GM18511 (cell line): ENCODE measurements at regions not wholly inside any gene's neighbourhood (a gene's known extent, or its start where the extent isn't known, plus 50 kb on each side); places are given as distances from the start of the nearest gene placed in this dataset.

Source experiments
- ATAC-seq: cut with Tn5 transposase; IDR thresholded peaks from one replicate; pipeline ENCODE4 v1.9.1; 2021; ENCODE audit warnings: mild to moderate bottlenecking, moderate library complexity; ENCODE audit not compliant: unreplicated experiment

DNA sequence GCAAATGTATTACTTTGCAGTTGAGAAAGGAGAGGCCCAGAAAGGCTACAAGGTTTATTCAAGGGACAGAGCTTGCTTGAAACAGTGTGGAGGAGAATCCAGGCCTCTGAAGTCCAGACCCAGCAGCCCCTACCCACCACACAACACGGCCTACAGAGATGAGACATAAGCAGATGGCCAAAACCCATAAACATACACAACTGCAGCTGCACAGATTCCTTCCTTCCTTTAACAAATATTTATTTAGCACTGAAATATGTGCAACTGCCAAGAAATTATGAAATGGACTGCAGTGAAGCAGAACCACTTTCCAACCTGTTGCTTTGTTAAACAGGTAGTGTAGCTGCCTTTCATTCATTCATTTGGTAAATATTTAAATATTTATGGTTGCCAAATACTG lies 122.3 kb downstream of the SPATA19 start:
- no peak for ATAC-seq

- no peak for ATAC-seq
Observed at GRCh38 chr11:133720951-133721350, 124.4 kb downstream of the SPATA19 start.

DNA sequence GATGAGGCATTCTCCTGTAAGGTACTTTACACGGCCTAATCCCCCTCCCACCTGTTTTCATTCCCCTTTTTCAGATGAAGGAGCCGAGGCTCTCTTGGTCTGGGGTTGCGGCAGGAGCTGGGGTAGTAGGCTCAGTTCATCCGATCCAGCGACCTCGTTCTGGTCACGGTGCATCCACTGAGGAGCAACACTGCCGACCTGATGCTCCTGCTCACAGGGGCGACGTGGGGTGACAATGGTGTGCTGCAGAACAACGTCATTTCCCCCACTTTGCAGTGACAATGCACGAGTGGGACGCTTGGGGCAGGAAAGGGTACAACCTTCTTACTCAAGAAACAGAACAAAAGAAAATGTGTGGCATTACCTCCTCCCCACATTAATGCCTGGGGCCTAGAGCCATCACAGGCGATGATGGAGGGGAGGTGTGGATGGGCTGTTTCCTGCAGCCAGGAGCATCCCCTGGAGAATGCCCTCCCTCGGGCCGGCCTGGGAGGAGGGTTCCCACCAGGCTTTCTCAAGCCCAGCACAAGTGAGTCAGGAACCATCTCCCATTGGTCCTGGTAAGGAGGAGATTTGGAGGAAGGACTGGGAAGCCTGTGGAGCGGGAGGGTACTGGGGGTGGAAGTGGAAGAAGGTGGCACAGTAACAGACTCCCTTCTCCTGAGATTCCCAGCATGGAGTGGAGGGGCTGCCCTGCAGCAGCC lies 125.6 kb downstream of the SPATA19 start:
- ATAC-seq: no peak

GRCh38 chr11:133718831-133719230 lies 126.5 kb downstream of the SPATA19 start:
- no peak for ATAC-seq

- ATAC-seq: no peak
Observed at GRCh38 chr11:133718238-133718637, 127.1 kb downstream of the SPATA19 start.

DNA sequence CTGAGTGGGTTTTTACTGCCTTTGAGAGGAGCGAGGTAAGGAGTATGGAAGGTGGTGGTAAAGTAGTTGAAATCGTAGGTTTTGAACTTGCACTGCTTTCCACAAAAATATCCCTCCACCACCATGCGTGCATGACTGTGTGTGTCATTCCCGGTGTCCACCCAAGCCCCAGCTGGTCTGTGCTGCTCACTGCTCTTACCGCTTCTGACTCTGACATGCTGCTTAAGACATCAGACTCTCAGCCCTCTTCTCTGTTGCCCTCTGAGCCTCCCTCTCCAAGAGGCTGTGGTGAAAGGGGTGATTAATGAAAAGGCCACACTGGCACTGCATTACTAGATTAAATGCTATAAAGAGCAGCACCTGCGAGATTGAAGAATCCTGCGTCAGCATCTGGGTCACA lies 128.7 kb downstream of the SPATA19 start:
- no peak for ATAC-seq

DNA sequence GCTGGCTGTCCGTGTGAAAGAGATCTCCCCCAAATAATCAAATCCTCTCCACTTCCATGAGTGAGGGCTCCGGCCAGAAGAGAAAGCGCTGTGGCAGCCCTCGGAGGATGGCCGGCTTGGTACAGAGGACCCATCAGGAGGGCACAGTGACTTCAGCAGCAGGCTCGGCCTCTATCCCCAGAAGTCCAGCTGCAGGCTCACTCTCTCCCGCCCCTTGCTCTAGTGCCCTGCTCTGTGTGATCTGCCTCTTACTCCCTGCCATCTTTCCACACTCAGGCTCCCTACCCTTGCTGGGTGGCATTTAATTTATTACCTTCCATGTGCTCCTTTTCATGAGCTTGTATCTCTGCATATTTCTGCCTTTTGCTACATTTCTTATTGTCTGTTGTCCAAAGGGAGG lies 129.7 kb downstream of the SPATA19 start:
- ATAC-seq: no peak

GRCh38 chr11:133714471-133715375 lies 130.6 kb downstream of the SPATA19 start:
- no peak for ATAC-seq

GRCh38 chr11:133713844-133714243 lies 131.5 kb downstream of the SPATA19 start:
- no peak for ATAC-seq

GRCh38 chr11:133713406-133713805 lies 131.9 kb downstream of the SPATA19 start:
- no peak for ATAC-seq

DNA sequence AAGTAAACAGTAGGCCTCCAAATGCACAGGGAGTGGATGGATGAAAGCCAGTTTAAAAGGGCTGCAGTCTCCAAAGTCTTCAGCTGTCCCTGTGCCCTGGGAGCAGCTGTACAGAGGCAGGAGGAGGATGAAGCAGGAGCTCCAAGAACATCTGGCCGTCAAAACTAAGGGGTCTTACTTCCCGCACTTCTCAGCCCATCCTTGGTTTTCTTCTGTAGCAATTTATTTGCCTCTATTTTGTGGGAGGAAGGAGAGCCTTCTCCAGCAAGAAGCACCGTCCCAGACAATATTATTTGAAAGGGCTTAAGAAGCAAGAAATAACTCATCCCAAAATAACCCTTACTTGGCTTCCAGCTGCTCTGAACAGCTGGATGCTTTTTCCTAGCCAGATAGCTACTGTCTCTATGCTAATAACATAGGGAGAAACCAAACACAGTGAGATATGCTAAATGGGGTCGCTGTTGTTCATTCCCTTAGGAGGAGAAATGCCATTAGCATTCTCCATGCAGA lies 133.2 kb downstream of the SPATA19 start:
- no peak for ATAC-seq

DNA sequence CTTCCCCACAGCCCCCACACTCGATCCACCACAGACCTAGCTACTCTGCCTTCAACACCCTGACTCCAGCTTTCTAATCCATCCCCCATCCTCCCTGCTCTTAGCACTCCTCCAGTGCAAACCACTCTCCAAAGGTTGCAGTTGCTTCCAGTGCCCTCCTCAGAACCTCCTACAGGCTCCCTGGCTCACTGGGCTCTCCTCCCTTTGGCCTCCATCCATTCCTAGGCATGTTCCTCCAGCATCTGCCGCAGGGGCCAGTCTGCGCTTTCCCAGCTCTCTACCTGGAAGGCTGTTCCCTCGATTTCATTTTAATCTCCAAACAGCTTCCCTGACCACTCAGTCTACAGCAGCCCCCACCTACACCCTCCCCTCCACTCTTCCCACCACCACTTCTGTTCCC lies 133.8 kb downstream of the SPATA19 start:
- ATAC-seq: no peak

GRCh38 chr11:133710681-133711240 lies 134.6 kb downstream of the SPATA19 start:
- no peak for ATAC-seq

GRCh38 chr11:133710241-133710640 lies 135.1 kb downstream of the SPATA19 start:
- ATAC-seq: no peak

DNA sequence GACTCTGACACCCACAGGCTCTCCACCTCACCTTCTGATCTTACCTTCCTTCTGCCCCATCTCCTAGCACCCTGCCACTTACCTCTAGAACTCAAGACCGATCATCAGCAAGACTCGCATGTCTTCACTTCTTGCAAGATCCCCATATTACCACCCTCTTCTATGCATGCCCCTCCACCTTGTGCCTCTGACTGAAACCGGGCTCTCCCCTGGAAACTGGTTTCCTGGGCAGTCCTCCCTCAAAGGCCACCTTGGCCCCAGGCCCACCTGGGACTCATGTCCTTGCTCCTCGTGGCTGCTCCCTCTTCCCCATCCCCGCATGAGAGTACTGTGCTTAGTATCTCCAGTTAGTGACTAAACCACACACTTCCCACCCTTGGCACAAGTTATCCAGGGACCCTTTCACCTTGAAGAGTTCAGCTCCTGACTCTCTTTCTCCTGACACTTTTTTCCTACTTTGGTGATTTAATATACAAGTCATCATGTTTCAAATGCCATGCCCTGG lies 136.7 kb downstream of the SPATA19 start:
- no peak for ATAC-seq

DNA sequence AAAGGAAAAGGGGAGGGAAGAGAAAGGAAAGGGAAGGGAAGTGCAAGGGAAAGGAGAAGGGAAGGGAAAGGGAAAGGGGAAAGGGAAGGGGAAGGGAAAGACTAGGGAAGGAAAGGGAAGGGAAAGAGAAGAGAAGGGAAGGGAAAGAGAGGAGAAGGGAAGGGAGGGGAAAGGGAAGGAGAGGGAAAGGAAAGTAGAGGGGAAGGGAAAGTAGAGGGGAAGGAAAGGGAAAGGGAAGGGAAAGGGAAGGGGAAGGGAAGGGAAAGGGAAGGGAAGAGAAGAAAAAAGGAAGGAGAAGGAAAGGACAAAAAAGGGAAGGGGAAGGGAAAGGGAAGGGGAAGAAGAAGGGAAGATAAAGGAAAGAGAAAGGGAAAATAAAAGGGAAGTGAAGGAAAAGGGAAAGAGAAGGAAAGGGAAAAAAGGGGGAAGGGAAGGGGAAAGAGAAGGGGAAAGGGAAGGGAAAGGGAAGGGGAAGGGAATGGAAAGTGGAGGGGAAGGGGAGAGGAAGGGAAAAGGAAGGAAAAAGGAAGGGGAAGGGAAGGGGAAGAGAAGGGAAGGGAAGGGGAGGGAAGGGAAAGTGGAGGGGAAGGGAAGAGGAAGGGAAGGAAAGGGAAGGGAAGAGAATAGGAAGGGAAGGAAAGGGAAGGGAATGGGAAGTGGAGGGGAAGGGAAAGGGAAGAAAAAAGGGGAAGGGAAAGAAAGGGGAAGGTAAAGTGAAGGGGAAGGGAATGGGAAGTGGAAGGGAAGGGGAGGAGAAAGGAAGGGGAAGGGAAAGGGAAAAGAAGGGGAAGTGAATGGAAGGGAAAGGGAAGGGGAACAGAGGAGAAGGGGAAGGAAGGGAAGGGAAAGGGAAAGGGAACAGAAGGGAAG lies 138.2 kb downstream of the SPATA19 start:
- ATAC-seq: no peak

DNA sequence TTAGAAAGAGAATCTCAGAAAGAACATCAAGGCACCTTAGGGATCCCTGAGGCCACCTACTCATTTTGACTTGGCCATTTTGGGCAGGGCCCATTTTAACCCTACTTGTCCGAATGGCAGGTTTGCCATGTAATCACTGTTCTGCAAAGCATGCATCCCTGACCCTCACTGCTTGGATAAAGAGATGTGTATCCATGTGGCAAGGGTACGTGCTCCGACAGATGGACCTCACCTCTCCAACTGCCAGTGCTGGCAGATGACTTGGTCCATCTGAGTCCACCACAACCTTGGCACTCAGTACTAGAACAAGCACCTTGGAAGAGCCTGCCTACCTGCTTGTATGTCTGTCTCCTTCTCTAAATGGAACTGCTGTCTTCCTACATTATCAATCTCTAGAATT lies 139.4 kb downstream of the SPATA19 start:
- ATAC-seq: no peak

DNA sequence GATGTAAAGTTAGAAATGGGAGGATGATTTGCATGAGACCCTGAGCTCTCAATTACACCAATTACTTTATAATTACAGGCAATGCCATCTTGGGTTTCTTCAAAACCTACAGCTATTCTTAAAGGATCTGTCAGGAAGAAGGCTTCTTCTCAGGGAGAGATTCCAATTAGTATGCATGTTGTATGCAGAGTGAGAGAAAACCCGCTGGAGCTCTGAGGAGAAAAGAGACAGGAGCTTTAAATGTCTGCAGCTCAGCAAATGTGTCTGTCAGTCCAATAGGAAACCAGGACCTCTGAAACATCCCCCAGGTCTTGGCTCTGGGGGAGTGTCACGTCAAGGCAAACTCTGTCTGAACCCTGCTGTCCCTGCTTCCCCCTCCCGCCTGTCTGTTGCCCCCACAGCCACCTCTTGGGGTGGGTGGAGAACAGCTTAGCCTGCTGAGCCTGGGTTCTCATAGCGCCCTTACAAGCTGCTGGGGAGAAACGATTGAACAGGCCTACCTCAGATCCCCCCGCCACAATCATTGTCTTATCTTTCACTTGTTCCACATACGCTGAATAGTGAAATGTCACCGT lies 140.2 kb downstream of the SPATA19 start:
- no peak for ATAC-seq

GRCh38 chr11:133699071-133699470 lies 146.2 kb downstream of the SPATA19 start:
- ATAC-seq: no peak

GRCh38 chr11:133698654-133699053 lies 146.7 kb downstream of the SPATA19 start:
- ATAC-seq: no peak
